ENCODE measurements at regions not wholly inside any gene's neighbourhood (a gene's known extent, or its start where the extent isn't known, plus 50 kb on each side); places are given as distances from the start of the nearest gene placed in this dataset.

GRCh38 chr1:34279971-34280370 lies 103.3 kb downstream of the C1orf94 start:
- H3K27me3 ChIP-seq (ENCODE audit: control insufficient read depth, insufficient read depth, low read length) = peaks cover under 1% of the 10 kb centered on the region
- no peak for TF ChIP-seq EZH2 (IDR thresholded peaks at IDR 0.05; ENCODE audit: low read length, missing control alignments)
- TF ChIP-seq, protein P1, sequence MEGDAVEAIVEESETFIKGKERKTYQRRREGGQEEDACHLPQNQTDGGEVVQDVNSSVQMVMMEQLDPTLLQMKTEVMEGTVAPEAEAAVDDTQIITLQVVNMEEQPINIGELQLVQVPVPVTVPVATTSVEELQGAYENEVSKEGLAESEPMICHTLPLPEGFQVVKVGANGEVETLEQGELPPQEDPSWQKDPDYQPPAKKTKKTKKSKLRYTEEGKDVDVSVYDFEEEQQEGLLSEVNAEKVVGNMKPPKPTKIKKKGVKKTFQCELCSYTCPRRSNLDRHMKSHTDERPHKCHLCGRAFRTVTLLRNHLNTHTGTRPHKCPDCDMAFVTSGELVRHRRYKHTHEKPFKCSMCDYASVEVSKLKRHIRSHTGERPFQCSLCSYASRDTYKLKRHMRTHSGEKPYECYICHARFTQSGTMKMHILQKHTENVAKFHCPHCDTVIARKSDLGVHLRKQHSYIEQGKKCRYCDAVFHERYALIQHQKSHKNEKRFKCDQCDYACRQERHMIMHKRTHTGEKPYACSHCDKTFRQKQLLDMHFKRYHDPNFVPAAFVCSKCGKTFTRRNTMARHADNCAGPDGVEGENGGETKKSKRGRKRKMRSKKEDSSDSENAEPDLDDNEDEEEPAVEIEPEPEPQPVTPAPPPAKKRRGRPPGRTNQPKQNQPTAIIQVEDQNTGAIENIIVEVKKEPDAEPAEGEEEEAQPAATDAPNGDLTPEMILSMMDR (conservative IDR thresholded peaks at IDR 0.05 in 1 of 2, IDR thresholded peaks at IDR 0.05 in 1 of 2; ENCODE audit: low read depth in 1 of 2, low read length in 2 of 2) = no peak
- no peak overlapping the region for H3K4me3 ChIP-seq (replicated peaks in 1 of 4; ENCODE audit: control extremely low read depth in 1 of 4, insufficient read depth in 1 of 4, low read depth in 3 of 4, low read length in 4 of 4)
- no peaks in the 10 kb centered on the region for H3K4me1 ChIP-seq (ENCODE audit: control insufficient read depth, extremely low read depth, insufficient read depth, low read length)
- no peak overlapping the region for H3K27ac ChIP-seq (ENCODE audit: insufficient read depth, low read length)
- H3K4me2 ChIP-seq (ENCODE audit: extremely low read depth, insufficient read depth, low read length) = no peak overlapping the region
- H3K79me2 ChIP-seq (ENCODE audit: control insufficient read depth, insufficient read depth, low read length) = no peaks in the 10 kb centered on the region
- no peaks in the 10 kb centered on the region for H3K36me3 ChIP-seq (ENCODE audit: control insufficient read depth, insufficient read depth, low read length)
- H2AFZ ChIP-seq (ENCODE audit: low read length) = no peak overlapping the region
- no peaks in the 10 kb centered on the region for H4K20me1 ChIP-seq (ENCODE audit: control insufficient read depth, extremely low read depth, insufficient read depth, low read length)
- H3K9me3 ChIP-seq (ENCODE audit: control insufficient read depth, insufficient read depth, low read depth, low read length) = no peaks in the 10 kb centered on the region
- DNase-seq (ENCODE audit: low read depth in 2 of 2) = no peak
- no peak overlapping the region for H3K9ac ChIP-seq (ENCODE audit: insufficient read depth, low read length)

DNA sequence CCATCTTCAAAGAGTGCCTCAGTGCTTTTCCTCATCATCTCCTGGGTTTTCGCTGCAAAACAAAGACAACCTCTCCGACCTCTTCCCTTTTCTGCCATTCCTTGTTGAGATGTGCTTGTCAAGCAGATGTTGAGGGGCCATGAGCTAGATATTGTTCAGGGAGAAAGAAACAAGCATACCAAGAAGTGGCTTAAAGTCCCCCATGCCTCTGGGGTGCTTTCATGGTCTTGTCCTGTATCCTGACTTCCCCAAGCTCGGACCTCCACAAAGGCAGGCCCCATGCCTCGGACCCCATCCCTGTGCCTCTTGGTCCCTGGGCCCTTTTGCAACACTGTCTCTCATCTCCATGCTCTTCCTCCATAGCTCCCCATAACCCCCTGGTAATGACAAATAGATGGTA lies 103.8 kb downstream of the C1orf94 start:
- DNase-seq (ENCODE audit: low read depth in 2 of 2) = no peak
- Histone ChIP-seq H3K4me3 (replicated peaks in 1 of 4; ENCODE audit: control extremely low read depth in 1 of 4, insufficient read depth in 1 of 4, low read depth in 3 of 4, low read length in 4 of 4) (no peak overlapping the region), H3K4me1 (ENCODE audit: control insufficient read depth, extremely low read depth, insufficient read depth, low read length) (no peaks in the 10 kb centered on the region), H3K79me2 (ENCODE audit: control insufficient read depth, insufficient read depth, low read length) (no peaks in the 10 kb centered on the region), H4K20me1 (ENCODE audit: control insufficient read depth, extremely low read depth, insufficient read depth, low read length) (no peaks in the 10 kb centered on the region), H2AFZ (ENCODE audit: low read length) (no peak overlapping the region), H3K4me2 (ENCODE audit: extremely low read depth, insufficient read depth, low read length) (no peak overlapping the region), H3K36me3 (ENCODE audit: control insufficient read depth, insufficient read depth, low read length) (no peaks in the 10 kb centered on the region), H3K27ac (ENCODE audit: insufficient read depth, low read length) (no peak overlapping the region), H3K27me3 (ENCODE audit: control insufficient read depth, insufficient read depth, low read length) (peaks cover 2% of the 10 kb centered on the region), H3K9me3 (ENCODE audit: control insufficient read depth, insufficient read depth, low read depth, low read length) (no peaks in the 10 kb centered on the region), H3K9ac (ENCODE audit: insufficient read depth, low read length) (no peak overlapping the region)
- TF ChIP-seq EZH2 (IDR thresholded peaks at IDR 0.05; ENCODE audit: low read length, missing control alignments) = no peak
- TF ChIP-seq, protein P1 (conservative IDR thresholded peaks at IDR 0.05 in 1 of 2, IDR thresholded peaks at IDR 0.05 in 1 of 2; ENCODE audit: low read depth in 1 of 2, low read length in 2 of 2) = no peak

DNA sequence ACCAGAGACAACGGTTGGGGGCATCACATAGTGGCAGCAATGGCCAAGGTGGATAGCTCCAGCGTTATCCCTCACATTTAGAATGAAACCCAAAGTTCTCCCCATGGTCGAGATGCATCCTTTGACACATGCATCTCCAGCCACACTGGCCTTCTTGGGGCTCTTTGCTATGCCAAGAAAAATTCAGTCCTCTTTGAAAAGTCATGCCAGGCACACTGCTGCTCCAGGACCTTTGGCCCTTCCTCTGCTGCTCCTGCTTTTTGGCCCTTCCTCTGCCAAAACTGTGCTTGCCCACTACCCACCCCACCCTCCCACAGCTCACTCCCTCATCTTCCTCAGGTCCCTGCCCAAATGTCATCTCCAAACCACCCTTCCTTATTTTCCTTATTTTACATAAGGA lies 106.4 kb downstream of the C1orf94 start:
- Histone ChIP-seq H3K79me2 (ENCODE audit: control insufficient read depth, insufficient read depth, low read length) (no peaks in the 10 kb centered on the region), H3K9ac (ENCODE audit: insufficient read depth, low read length) (no peak overlapping the region), H2AFZ (ENCODE audit: low read length) (no peak overlapping the region), H3K4me3 (replicated peaks in 1 of 4; ENCODE audit: control extremely low read depth in 1 of 4, insufficient read depth in 1 of 4, low read depth in 3 of 4, low read length in 4 of 4) (no peak overlapping the region), H3K27ac (ENCODE audit: insufficient read depth, low read length) (no peak overlapping the region), H4K20me1 (ENCODE audit: control insufficient read depth, extremely low read depth, insufficient read depth, low read length) (no peaks in the 10 kb centered on the region), H3K36me3 (ENCODE audit: control insufficient read depth, insufficient read depth, low read length) (no peaks in the 10 kb centered on the region), H3K9me3 (ENCODE audit: control insufficient read depth, insufficient read depth, low read depth, low read length) (no peaks in the 10 kb centered on the region), H3K4me1 (ENCODE audit: control insufficient read depth, extremely low read depth, insufficient read depth, low read length) (no peaks in the 10 kb centered on the region), H3K4me2 (ENCODE audit: extremely low read depth, insufficient read depth, low read length) (no peak overlapping the region), H3K27me3 (ENCODE audit: control insufficient read depth, insufficient read depth, low read length) (peaks cover 2% of the 10 kb centered on the region)
- TF ChIP-seq EZH2 (IDR thresholded peaks at IDR 0.05; ENCODE audit: low read length, missing control alignments) = no peak
- TF ChIP-seq, protein P1 (conservative IDR thresholded peaks at IDR 0.05 in 1 of 2, IDR thresholded peaks at IDR 0.05 in 1 of 2; ENCODE audit: low read depth in 1 of 2, low read length in 2 of 2) = no peak
- no peak for DNase-seq (ENCODE audit: low read depth in 2 of 2)
